HG03139 (cell line): ENCODE measurements at regions not wholly inside any gene's neighbourhood (a gene's known extent, or its start where the extent isn't known, plus 50 kb on each side); places are given as distances from the start of the nearest gene placed in this dataset.
"Not testable (repeated sequence)": the region's sequence is repeated elsewhere in the genome, so short reads cannot be mapped to it uniquely, and the experiment has no call there.

Source experiments
- ATAC-seq: cut with Tn5 transposase; IDR thresholded peaks from one replicate; pipeline ENCODE4 v1.9.1; 2021; ENCODE audit not compliant: unreplicated experiment

- not testable (repeated sequence) for ATAC-seq
Observed at GRCh38 chr6:144572541-144572940, 287.4 kb downstream of the UTRN start.

- no peak for ATAC-seq
Observed at GRCh38 chr6:144574796-144575195, 289.7 kb downstream of the UTRN start.

- no peak for ATAC-seq
Observed at GRCh38 chr6:144575327-144575726, 290.2 kb downstream of the UTRN start.

GRCh38 chr6:144576871-144577270 is 291.7 kb downstream of the UTRN start:
- no peak for ATAC-seq

GRCh38 chr6:144578385-144579350 is 293.5 kb downstream of the UTRN start:
- no peak for ATAC-seq

- no peak for ATAC-seq
Observed at GRCh38 chr6:144580039-144580438, 294.9 kb downstream of the UTRN start.

- no peak for ATAC-seq
Observed at GRCh38 chr6:144580771-144581170, 295.6 kb downstream of the UTRN start.

GRCh38 chr6:144581812-144582537 is 296.8 kb downstream of the UTRN start:
- no peak for ATAC-seq

- peak; percentile 91 for ATAC-seq
Observed at GRCh38 chr6:144582939-144583613, 297.9 kb downstream of the UTRN start.

- ATAC-seq: no peak
Observed at GRCh38 chr6:144583614-144583954, 298.4 kb downstream of the UTRN start.

GRCh38 chr6:144585217-144585814 is 300.2 kb downstream of the UTRN start:
- ATAC-seq: no peak

- no peak for ATAC-seq
Observed at GRCh38 chr6:144586986-144587385, 301.9 kb downstream of the UTRN start.

- ATAC-seq: peak; percentile 72
Observed at GRCh38 chr6:144588697-144589325, 303.7 kb downstream of the UTRN start.

- ATAC-seq: no peak
Observed at GRCh38 chr6:144590532-144590931, 305.4 kb downstream of the UTRN start.

GRCh38 chr6:144593392-144593791 is 308.3 kb downstream of the UTRN start:
- ATAC-seq: no peak

- ATAC-seq: no peak
Observed at GRCh38 chr6:144594585-144594984, 309.4 kb downstream of the UTRN start.

GRCh38 chr6:144595266-144595665 is 310.1 kb downstream of the UTRN start:
- no peak for ATAC-seq

- ATAC-seq: no peak
Observed at GRCh38 chr6:144597511-144597910, 312.4 kb downstream of the UTRN start.

GRCh38 chr6:144599615-144600014 is 314.5 kb downstream of the UTRN start:
- ATAC-seq: no peak

GRCh38 chr6:144601221-144601620 is 316.1 kb downstream of the UTRN start:
- ATAC-seq: no peak
